Duodenal mucosa (tissue), 2 donors: ENCODE measurements at regions not wholly inside any gene's neighbourhood (a gene's known extent, or its start where the extent isn't known, plus 50 kb on each side); places are given as distances from the start of the nearest gene placed in this dataset.

ENCODE experiments used
- H3K27ac ChIP-seq: one replicate; pipeline ENCODE4 v1.7.0; 2013; ENCODE audit warnings: low read depth, low read length
- H3K27me3 ChIP-seq, 2 donors: one replicate each; pipeline ENCODE4 v1.7.0; 2013; ENCODE audit warnings: low read length in 2 of 2, control low read depth in 1 of 2; ENCODE audit not compliant: insufficient read depth in 2 of 2, control insufficient read depth in 1 of 2
- H3K36me3 ChIP-seq, 2 donors: one replicate each; pipeline ENCODE4 v1.7.0; 2013; ENCODE audit warnings: low read length in 2 of 2, control low read depth in 1 of 2; ENCODE audit not compliant: insufficient read depth in 2 of 2, control insufficient read depth in 1 of 2
- H3K4me1 ChIP-seq, 2 donors: one replicate each; pipeline ENCODE4 v1.7.0; 2013; ENCODE audit warnings: low read length in 2 of 2, control low read depth in 1 of 2; ENCODE audit not compliant: insufficient read depth in 2 of 2, control insufficient read depth in 1 of 2
- H3K4me3 ChIP-seq, 2 donors: one replicate each; pipeline ENCODE4 v1.7.0; 2013; ENCODE audit warnings: low read length in 2 of 2, low read depth in 1 of 2
- H3K9ac ChIP-seq, 2 donors: one replicate each; pipeline ENCODE4 v1.7.0; 2013; ENCODE audit warnings: low read length in 2 of 2, low read depth in 1 of 2
- H3K9me3 ChIP-seq, 2 donors: one replicate each; pipeline ENCODE4 v1.7.0; 2013; ENCODE audit warnings: low read length in 2 of 2, control low read depth in 1 of 2; ENCODE audit not compliant: control insufficient read depth in 1 of 2

GRCh38 chr2:55102056-55102812, 52.0 kb upstream of the RTN4 start:
- H3K27ac ChIP-seq, result no peak overlapping the region
- no peaks in the 10 kb centered on the region for H3K36me3 ChIP-seq
- no peaks in the 10 kb centered on the region for H3K27me3 ChIP-seq
- H3K4me1 ChIP-seq, result peaks cover 6 to 9% of the 10 kb centered on the region in 2 donors
- no peaks in the 10 kb centered on the region for H3K9me3 ChIP-seq
- no peak overlapping the region for H3K4me3 ChIP-seq
- H3K9ac ChIP-seq, result no peak overlapping the region

DNA sequence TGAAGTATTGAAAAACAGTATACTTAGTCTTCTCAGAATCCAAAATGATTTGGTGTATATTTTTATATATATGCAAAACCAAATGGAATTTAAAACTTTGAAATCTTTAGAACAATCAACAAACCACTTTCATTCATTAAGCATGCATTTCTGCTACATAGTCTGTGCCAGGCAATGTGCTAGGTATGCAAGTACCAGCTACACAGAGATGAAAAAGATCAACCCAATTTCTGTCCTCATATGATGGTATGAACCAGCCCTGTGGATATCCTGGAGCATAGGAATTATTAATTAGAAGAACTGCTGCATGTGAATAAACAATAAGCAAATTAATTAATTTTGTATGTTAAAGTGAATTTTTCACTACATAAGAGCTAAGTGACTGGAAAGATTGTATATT, 51.2 kb upstream of the RTN4 start:
- H3K4me3 ChIP-seq, result no peak overlapping the region
- H3K36me3 ChIP-seq, result no peaks in the 10 kb centered on the region
- no peaks in the 10 kb centered on the region for H3K9me3 ChIP-seq
- no peaks in the 10 kb centered on the region for H3K27me3 ChIP-seq
- H3K4me1 ChIP-seq, result peaks cover 8 to 9% of the 10 kb centered on the region in 2 donors
- H3K9ac ChIP-seq, result no peak overlapping the region
- H3K27ac ChIP-seq, result no peak overlapping the region

DNA sequence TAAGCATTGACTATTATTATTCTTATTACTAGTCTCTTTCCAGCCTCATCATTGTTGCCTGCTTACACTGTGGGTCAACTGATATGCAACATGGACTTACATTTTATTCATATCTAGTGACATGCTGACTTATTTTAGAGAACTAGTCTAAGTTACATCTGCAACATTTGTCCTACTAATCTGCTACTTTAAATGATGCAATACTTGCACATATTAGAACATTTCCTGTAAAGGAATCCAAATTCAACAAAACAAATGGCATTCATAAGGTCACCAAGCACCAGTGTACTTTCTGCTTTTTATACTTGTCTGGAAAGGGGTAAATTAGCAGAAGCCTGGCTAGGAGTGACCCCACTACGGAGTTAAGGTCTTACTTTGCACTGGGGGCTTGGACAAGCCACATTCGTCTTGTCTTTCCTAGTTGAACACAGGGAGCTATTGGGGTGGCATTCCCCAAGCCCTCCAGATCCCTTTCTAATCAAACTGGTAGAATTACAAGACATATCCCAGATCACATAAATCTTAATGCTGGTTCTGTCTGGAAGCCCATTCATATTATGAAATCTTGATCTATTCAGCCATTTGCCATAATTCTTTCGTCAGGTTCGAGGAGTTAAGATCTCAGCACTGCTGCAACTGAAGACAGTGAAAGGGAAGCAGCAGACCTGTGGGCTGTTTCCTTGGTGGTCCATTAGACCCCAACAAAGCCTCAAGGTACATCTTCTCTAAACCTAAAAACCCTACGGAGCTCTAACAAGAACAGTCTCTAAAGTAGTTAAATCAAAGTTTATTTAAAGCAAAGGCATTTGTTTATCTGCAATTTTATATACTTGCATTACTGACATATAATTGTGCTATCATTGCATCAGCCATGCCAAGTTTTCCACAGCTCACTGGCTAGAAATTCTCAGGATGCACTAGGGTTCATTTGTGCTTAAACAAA, 49.9 kb upstream of the RTN4 start:
- Histone ChIP-seq H3K4me3 (no peak overlapping the region), H3K36me3 (no peaks in the 10 kb centered on the region), H3K27ac (no peak overlapping the region), H3K9ac (no peak overlapping the region), H3K27me3 (no peaks in the 10 kb centered on the region), H3K9me3 (no peaks in the 10 kb centered on the region), H3K4me1 (peaks cover 8 to 9% of the 10 kb centered on the region in 2 donors)
